ENCODE measurements at regions not wholly inside any gene's neighbourhood (a gene's known extent, or its start where the extent isn't known, plus 50 kb on each side); places are given as distances from the start of the nearest gene placed in this dataset.
"Not testable (repeated sequence)": the region's sequence is repeated elsewhere in the genome, so short reads cannot be mapped to it uniquely, and the experiment has no call there.

DNA sequence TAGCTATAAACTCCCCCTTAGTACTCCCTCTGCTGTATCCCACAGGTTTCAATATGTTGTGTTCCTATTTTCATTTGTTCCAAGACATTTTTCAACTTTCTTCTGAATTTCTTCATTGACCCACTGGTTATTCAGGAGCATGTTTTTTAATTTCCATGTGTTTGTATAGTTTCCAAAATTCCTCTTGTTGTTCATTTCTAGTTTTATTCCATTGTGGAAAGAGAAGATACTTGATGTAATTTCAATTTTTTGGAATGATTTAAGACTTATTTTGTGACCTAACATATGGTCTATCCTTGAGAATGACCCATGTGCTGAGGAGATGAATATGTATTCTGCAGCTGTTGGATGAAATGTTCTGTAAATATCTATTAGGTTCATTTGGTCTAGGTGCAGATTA, 497.2 kb downstream of the BCKDHB start:
- TF ChIP-seq, protein P1, sequence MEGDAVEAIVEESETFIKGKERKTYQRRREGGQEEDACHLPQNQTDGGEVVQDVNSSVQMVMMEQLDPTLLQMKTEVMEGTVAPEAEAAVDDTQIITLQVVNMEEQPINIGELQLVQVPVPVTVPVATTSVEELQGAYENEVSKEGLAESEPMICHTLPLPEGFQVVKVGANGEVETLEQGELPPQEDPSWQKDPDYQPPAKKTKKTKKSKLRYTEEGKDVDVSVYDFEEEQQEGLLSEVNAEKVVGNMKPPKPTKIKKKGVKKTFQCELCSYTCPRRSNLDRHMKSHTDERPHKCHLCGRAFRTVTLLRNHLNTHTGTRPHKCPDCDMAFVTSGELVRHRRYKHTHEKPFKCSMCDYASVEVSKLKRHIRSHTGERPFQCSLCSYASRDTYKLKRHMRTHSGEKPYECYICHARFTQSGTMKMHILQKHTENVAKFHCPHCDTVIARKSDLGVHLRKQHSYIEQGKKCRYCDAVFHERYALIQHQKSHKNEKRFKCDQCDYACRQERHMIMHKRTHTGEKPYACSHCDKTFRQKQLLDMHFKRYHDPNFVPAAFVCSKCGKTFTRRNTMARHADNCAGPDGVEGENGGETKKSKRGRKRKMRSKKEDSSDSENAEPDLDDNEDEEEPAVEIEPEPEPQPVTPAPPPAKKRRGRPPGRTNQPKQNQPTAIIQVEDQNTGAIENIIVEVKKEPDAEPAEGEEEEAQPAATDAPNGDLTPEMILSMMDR (IDR thresholded peaks at IDR 0.05; ENCODE audit: borderline replicate concordance, control extremely low read depth, extremely low read depth, insufficient read depth, missing control alignments) = no peak
- DNase-seq (ENCODE audit: low spot score) = no peak
- in situ Hi-C loops (cut with MboI; ENCODE audit: low sequenced_read_pairs, unreplicated experiment) = loop anchor here (25.0 kb wide), 1 partner anchor 1409 kb away; no protein-coding TSS in a partner anchor

GRCh38 chr6:80594461-80594860, 488.0 kb downstream of the BCKDHB start:
- DNase-seq (ENCODE audit: low spot score) = no peak
- in situ Hi-C loops (cut with MboI; ENCODE audit: low sequenced_read_pairs, unreplicated experiment) = no loop called here
- TF ChIP-seq, protein P1 (IDR thresholded peaks at IDR 0.05; ENCODE audit: borderline replicate concordance, control extremely low read depth, extremely low read depth, insufficient read depth, missing control alignments) = no peak

DNA sequence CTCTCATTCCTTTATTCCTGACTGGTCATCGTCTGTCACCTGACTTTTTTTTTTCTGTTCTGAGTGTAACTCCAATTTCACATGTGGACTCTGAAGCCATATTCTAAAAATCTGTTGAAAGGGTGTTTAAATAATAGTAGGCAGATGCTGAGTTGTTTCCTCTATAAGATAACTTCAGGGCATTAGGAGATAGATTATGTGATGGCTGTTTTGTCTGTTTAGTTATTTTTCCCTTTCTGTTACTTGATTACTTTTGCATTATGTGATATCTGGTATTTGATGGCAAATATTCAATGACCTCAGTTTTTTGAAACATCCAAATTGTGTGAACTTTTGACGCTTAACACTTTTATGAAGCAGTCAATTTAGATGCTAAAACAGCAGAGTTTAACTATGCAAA, 486.0 kb downstream of the BCKDHB start:
- no peak for DNase-seq (ENCODE audit: low spot score)
- in situ Hi-C loops (cut with MboI; ENCODE audit: low sequenced_read_pairs, unreplicated experiment) = no loop called here
- TF ChIP-seq, protein P1 (IDR thresholded peaks at IDR 0.05; ENCODE audit: borderline replicate concordance, control extremely low read depth, extremely low read depth, insufficient read depth, missing control alignments) = no peak

GRCh38 chr6:80586242-80586641, 479.8 kb downstream of the BCKDHB start:
- TF ChIP-seq, protein P1 (IDR thresholded peaks at IDR 0.05; ENCODE audit: borderline replicate concordance, control extremely low read depth, extremely low read depth, insufficient read depth, missing control alignments) = no peak
- in situ Hi-C loops (cut with MboI; ENCODE audit: low sequenced_read_pairs, unreplicated experiment) = no loop called here

DNA sequence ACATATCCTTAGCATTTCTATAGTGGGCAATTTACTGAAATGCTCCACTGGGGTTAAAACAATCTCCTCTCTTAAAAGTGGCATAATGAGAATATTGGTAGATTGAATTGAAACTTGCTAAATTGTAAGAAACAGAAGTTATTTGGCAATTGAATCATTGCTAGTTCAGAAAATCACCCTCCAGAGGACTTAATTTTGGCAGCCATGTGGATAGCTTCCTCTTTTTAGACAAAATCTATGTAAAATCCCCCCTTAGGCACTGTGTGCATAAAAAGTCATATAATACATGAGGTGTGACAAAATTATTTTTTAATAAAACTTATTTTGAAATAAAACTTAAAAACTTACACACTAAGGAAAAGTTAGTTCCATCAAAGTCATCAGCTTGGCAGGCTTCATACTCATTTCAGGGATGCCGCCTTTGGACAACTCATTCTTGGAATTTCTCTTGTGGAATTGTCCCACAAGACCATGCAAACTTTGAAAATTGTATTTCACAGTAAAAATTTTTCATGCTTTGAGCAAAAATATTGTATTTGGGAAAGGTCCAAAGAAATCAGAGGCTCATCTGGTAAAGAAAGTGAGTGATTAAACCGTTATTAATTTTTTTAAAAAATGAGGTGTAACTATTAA, 473.0 kb downstream of the BCKDHB start:
- DNase-seq (ENCODE audit: low spot score) = no peak
- in situ Hi-C loops (cut with MboI; ENCODE audit: low sequenced_read_pairs, unreplicated experiment) = no loop called here
- TF ChIP-seq, protein P1 (IDR thresholded peaks at IDR 0.05; ENCODE audit: borderline replicate concordance, control extremely low read depth, extremely low read depth, insufficient read depth, missing control alignments) = no peak

More at GRCh38 chr6:80586242-80586641, 479.8 kb downstream of the BCKDHB start:
- no peak for DNase-seq (ENCODE audit: low spot score)

DNA sequence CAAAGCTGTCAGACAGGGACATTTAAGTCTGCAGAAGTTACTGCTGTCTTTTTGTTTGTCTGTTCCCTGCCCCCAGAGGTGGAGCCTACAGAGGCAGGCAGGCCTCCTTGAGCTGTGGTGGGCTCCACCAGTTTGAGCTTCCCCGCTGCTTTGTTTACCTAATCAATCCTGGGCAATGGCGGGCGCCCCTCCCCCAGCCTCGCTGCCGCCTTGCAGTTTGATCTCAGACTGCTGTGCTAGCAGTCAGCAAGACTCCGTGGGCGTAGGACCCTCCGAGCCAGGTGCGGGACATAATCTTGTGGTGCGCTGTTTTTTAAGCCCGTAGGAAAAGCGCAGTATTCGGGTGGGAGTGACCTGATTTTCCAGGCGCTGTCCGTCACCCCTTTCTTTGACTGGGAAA, 466.8 kb downstream of the BCKDHB start:
- DNase-seq (ENCODE audit: low spot score); in situ Hi-C loops (cut with MboI; ENCODE audit: low sequenced_read_pairs, unreplicated experiment): not testable (repeated sequence)

GRCh38 chr6:80566361-80566760, 459.9 kb downstream of the BCKDHB start:
- DNase-seq (ENCODE audit: low spot score) = no peak
- TF ChIP-seq, protein P1 (IDR thresholded peaks at IDR 0.05; ENCODE audit: borderline replicate concordance, control extremely low read depth, extremely low read depth, insufficient read depth, missing control alignments) = no peak
- in situ Hi-C loops (cut with MboI; ENCODE audit: low sequenced_read_pairs, unreplicated experiment) = no loop called here

All from GM13976 (cell line).